GM23338 (cell line): ENCODE measurements at regions not wholly inside any gene's neighbourhood (a gene's known extent, or its start where the extent isn't known, plus 50 kb on each side); places are given as distances from the start of the nearest gene placed in this dataset.

ENCODE experiments used
- CREB1 ChIP-seq: fragments of 250-450 bp; sonication (Bioruptor Pico); IDR thresholded peaks from 2 replicates; pipeline ENCODE4 v1.5.0; 2020; ENCODE audit warnings: low read depth, mild to moderate bottlenecking, moderate library complexity
- ETS1 ChIP-seq: IDR thresholded peaks from 2 replicates; pipeline ENCODE4 v1.6.1; 2016; ENCODE audit warnings: antibody characterized with exemption
- EZH2phosphoT487 ChIP-seq: fragments of 200-600 bp; sonication (generic); IDR thresholded peaks from one replicate; pipeline ENCODE4 v1.8.1; 2018; ENCODE audit warnings: antibody characterized with exemption; ENCODE audit not compliant: unreplicated experiment
- JUNB ChIP-seq: IDR thresholded peaks from one replicate; pipeline ENCODE4 v1.6.1; 2016; ENCODE audit warnings: antibody characterized with exemption; ENCODE audit not compliant: unreplicated experiment
- NANOG ChIP-seq: IDR thresholded peaks from 2 replicates; pipeline ENCODE4 v1.6.1; 2016; ENCODE audit warnings: antibody characterized with exemption, borderline replicate concordance
- POLR2AphosphoS5 ChIP-seq: IDR thresholded peaks from 2 replicates; pipeline ENCODE4 v1.6.1; 2016; ENCODE audit warnings: antibody characterized with exemption, low read depth
- ZNF114 ChIP-seq: fragments of 250-450 bp; sonication (Bioruptor Pico); IDR thresholded peaks from 2 replicates; pipeline ENCODE4 v1.5.0; 2020; ENCODE audit warnings: mild to moderate bottlenecking, moderate library complexity
- ZNF331 ChIP-seq: fragments of 250-450 bp; sonication (Bioruptor Pico); IDR thresholded peaks from 2 replicates; pipeline ENCODE4 v1.5.0; 2020; ENCODE audit warnings: low read depth, mild to moderate bottlenecking, moderate library complexity
- ZNF462 ChIP-seq: fragments of 250-450 bp; sonication (Bioruptor Pico); IDR thresholded peaks from 2 replicates; pipeline ENCODE4 v1.5.0; 2020; ENCODE audit warnings: mild to moderate bottlenecking, moderate library complexity

DNA sequence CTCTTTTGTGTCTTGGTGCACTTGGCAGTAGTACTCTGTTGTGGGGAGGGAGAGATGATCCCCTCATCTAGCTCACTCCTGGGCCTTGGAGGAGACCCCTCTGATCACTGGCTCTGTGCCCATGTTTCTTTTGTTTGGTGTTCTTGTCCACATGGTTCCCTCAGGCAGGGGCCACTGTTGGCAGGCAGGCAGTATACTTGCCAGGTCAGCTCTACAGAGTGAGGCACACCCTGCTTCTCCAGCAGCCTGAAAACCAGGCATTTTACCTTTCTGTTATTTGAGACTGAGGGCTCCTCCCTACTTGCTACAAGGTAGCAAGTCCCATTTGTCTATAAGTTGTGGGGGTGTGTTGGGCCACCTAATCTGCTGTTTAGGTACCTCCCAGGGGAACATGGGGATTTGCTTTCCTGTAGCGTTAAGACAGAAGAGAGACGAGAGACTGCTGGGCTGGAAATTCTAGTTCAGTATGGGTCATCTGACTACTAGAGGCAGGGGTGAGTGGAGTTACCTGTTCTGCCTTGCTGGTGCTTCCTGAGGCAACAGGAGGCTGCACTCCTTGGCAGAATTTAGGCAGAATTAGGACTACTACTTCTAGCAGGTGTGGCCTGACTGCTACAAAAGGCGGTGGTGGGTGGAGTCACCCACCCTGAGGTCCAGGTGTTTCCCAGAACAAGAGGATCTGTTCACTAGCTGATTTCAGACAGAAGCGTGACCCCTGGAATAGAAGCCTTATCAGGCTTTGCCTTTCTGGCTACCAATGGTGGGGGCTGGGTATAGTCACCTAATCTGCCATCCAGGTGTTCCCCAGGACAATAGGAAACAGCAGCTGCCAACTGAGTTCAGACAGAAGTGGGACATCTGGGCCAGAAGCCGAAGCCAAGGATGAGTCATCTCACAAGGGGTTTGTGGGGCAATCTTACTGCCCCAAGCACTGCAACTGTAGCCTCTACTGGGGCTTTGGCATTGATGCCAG, 843.0 kb upstream of the ATXN8OS start (continued):
- TF ChIP-seq ZNF462 (no peak), NANOG (no peak), JUNB (no peak), ETS1 (no peak), ZNF114 (CRISPR knock-in tag) (no peak), POLR2AphosphoS5 (no peak), EZH2phosphoT487 (no peak), ZNF331 (CRISPR knock-in tag) (no peak), CREB1 (CRISPR knock-in tag) (no peak)
